H1 (cell line): ENCODE measurements at regions not wholly inside any gene's neighbourhood (a gene's known extent, or its start where the extent isn't known, plus 50 kb on each side); places are given as distances from the start of the nearest gene placed in this dataset.

ENCODE experiments used
- CTCF ChIA-PET: fragments of 300-600 bp; sonication (Branson Sonifier 250); formaldehyde crosslinking; loops from one replicate; lab custom pipeline; 2021; ENCODE audit not compliant: partially characterized antibody; lab: Charles Lee
- POLR2A ChIA-PET: fragments of 300-600 bp; sonication (Branson Sonifier 250); formaldehyde crosslinking; loops from one replicate; lab custom pipeline; 2021; ENCODE audit warnings: inconsistent platforms; ENCODE audit not compliant: partially characterized antibody; lab: Charles Lee
- DNase-seq, 2 experiments: peaks; one replicate each; pipeline versions ENCODE4 v3.0.0 to v3.0.0-alpha.2; 2010 to 2022; ENCODE audit warnings: low spot score in 2 of 2, low read depth in 1 of 2, mixed read lengths in 1 of 2
- FAIRE-seq: peaks from 2 replicates; lab custom pipeline; 2011; peaks lifted over from hg19 to GRCh38; lab: Jason Lieb, UNC
- H2AFZ ChIP-seq: 2 replicates; pipeline ENCODE4 v1.8.1; 2012; ENCODE audit warnings: low read length, inconsistent platforms
- H2AK5ac ChIP-seq: 2 replicates; pipeline ENCODE4 v1.6.1; 2013; ENCODE audit warnings: low read depth, low read length
- H2BK120ac ChIP-seq: replicated peaks from 2 replicates; pipeline ENCODE3; 2013; ENCODE audit warnings: low read depth, low read length, inconsistent platforms
- H2BK12ac ChIP-seq: 2 replicates; pipeline ENCODE4 v1.6.1; 2013; ENCODE audit warnings: low read depth, low read length
- H2BK15ac ChIP-seq: 2 replicates; pipeline ENCODE4 v1.6.1; 2013; ENCODE audit warnings: low read length
- H2BK20ac ChIP-seq: 2 replicates; pipeline ENCODE4 v1.6.1; 2013; ENCODE audit warnings: low read length
- H2BK5ac ChIP-seq: 2 replicates; pipeline ENCODE4 v1.6.1; 2013; ENCODE audit warnings: low read depth, low read length
- H3K14ac ChIP-seq: 2 replicates; pipeline ENCODE4 v1.6.1; 2013; ENCODE audit warnings: inconsistent platforms; ENCODE audit not compliant: insufficient read length
- H3K18ac ChIP-seq: 2 replicates; pipeline ENCODE4 v1.6.1; 2013; ENCODE audit warnings: low read length; ENCODE audit errors: extremely low read depth
- H3K23ac ChIP-seq: 2 replicates; pipeline ENCODE4 v1.6.1; 2013; ENCODE audit warnings: inconsistent platforms; ENCODE audit not compliant: insufficient read length
- H3K23me2 ChIP-seq: 2 replicates; pipeline ENCODE4 v1.6.1; 2013; ENCODE audit warnings: low read depth, low read length
- H3K27ac ChIP-seq: 2 replicates; pipeline ENCODE4 v1.6.1; 2011; ENCODE audit warnings: low read depth, low read length, inconsistent platforms
- H3K27me3 ChIP-seq, 4 experiments: replicated peaks in 1 of 4; 1 replicate in 1 of 4; 2 replicates in 3 of 4; pipeline versions ENCODE4 v1.6.1 to v1.8.1; 2011 to 2013; ENCODE audit warnings: low read length in 3 of 4, mild to moderate bottlenecking in 3 of 4, inconsistent platforms in 2 of 4, mixed read lengths in 2 of 4, moderate library complexity in 1 of 4; ENCODE audit not compliant: control insufficient read depth in 3 of 4, insufficient read depth in 3 of 4; ENCODE audit errors: extremely low read depth in 1 of 4
- H3K36me3 ChIP-seq, 4 experiments: 2 replicates each; pipeline versions ENCODE4 v1.6.1 to v1.8.1; 2011 to 2013; ENCODE audit warnings: mild to moderate bottlenecking in 4 of 4, low read length in 3 of 4, moderate library complexity in 2 of 4, control low read depth in 1 of 4, inconsistent platforms in 1 of 4; ENCODE audit not compliant: insufficient read depth in 4 of 4, control insufficient read depth in 2 of 4
- H3K4ac ChIP-seq: replicated peaks from 2 replicates; pipeline ENCODE3; 2013; ENCODE audit warnings: low read length, low read depth, mixed read lengths, inconsistent platforms; ENCODE audit not compliant: insufficient read length
- H3K4me1 ChIP-seq, 4 experiments: replicated peaks in 1 of 4; 1 replicate in 1 of 4; 2 replicates in 3 of 4; pipeline versions ENCODE4 v1.6.1 to v1.8.1; 2011 to 2013; ENCODE audit warnings: low read length in 3 of 4, inconsistent platforms in 2 of 4, mixed read lengths in 1 of 4; ENCODE audit not compliant: insufficient read depth in 4 of 4, control insufficient read depth in 3 of 4
- H3K4me2 ChIP-seq, 2 experiments: 2 replicates each; pipeline versions ENCODE4 v1.6.1 to v1.8.1; 2011 to 2013; ENCODE audit warnings: low read depth in 2 of 2, low read length in 2 of 2, control low read depth in 1 of 2, inconsistent platforms in 1 of 2, mild to moderate bottlenecking in 1 of 2; ENCODE audit not compliant: insufficient read depth in 1 of 2
- H3K4me3 ChIP-seq, 4 experiments: fragments of 200-600, 300-600 bp in 1 of 4; sonication (generic), shearing (Covaris generic), sonication (Bioruptor Twin) in 1 of 4; 2 replicates each; pipeline versions ENCODE4 v1.5.1 to v1.8.1; 2011 to 2016; ENCODE audit warnings: low read length in 4 of 4, low read depth in 3 of 4, control low read depth in 2 of 4, inconsistent platforms in 2 of 4, mild to moderate bottlenecking in 2 of 4, mixed read lengths in 1 of 4, moderate library complexity in 1 of 4; ENCODE audit not compliant: insufficient read depth in 2 of 4; ENCODE audit errors: extremely low read depth in 1 of 4
- H3K56ac ChIP-seq: replicated peaks from 2 replicates; pipeline ENCODE3; 2013; ENCODE audit warnings: low read depth, mild to moderate bottlenecking, mixed read lengths, low read length, inconsistent platforms; ENCODE audit not compliant: insufficient read length
- H3K79me1 ChIP-seq: 2 replicates; pipeline ENCODE4 v1.6.1; 2013; ENCODE audit warnings: low read depth, low read length, control low read depth
- H3K79me2 ChIP-seq, 2 experiments: 2 replicates each; pipeline versions ENCODE4 v1.6.1 to v1.8.1; 2012 to 2013; ENCODE audit warnings: low read length in 2 of 2, mild to moderate bottlenecking in 2 of 2, inconsistent platforms in 1 of 2; ENCODE audit not compliant: insufficient read depth in 2 of 2, control insufficient read depth in 1 of 2
- H3K9ac ChIP-seq, 4 experiments: replicated peaks in 1 of 4; 1 replicate in 1 of 4; 2 replicates in 3 of 4; pipeline versions ENCODE4 v1.6.1 to v1.8.1; 2011 to 2013; ENCODE audit warnings: low read depth in 3 of 4, low read length in 3 of 4, control low read depth in 2 of 4, mild to moderate bottlenecking in 2 of 4, moderate library complexity in 2 of 4, inconsistent platforms in 1 of 4; ENCODE audit errors: extremely low read depth in 1 of 4
- H3K9me3 ChIP-seq, 2 experiments: 2 replicates each; pipeline versions ENCODE4 v1.6.1 to v1.8.1; 2012 to 2013; ENCODE audit warnings: mild to moderate bottlenecking in 2 of 2, moderate library complexity in 2 of 2, control low read depth in 1 of 2, inconsistent platforms in 1 of 2, low read depth in 1 of 2, low read length in 1 of 2, mixed read lengths in 1 of 2; ENCODE audit not compliant: insufficient read depth in 2 of 2
- H4K20me1 ChIP-seq, 2 experiments: replicated peaks in 1 of 2; 2 replicates each; pipeline versions ENCODE3 to v1.8.1; 2011 to 2013; ENCODE audit warnings: inconsistent platforms in 2 of 2, low read length in 2 of 2, mild to moderate bottlenecking in 1 of 2; ENCODE audit not compliant: insufficient read depth in 2 of 2, control insufficient read depth in 1 of 2
- H4K5ac ChIP-seq: 2 replicates; pipeline ENCODE4 v1.6.1; 2013; ENCODE audit warnings: low read length, low read depth, mixed read lengths, inconsistent platforms; ENCODE audit not compliant: insufficient read length
- H4K8ac ChIP-seq: 2 replicates; pipeline ENCODE4 v1.8.0; 2013; ENCODE audit warnings: mild to moderate bottlenecking, moderate library complexity, low read length, inconsistent platforms; ENCODE audit not compliant: insufficient read depth; ENCODE audit errors: extremely low read depth
- H4K91ac ChIP-seq: replicated peaks from 2 replicates; pipeline ENCODE3; 2013; ENCODE audit warnings: low read length, mixed read lengths, inconsistent platforms; ENCODE audit not compliant: insufficient read length
- CHD2 ChIP-seq: IDR thresholded peaks from 2 replicates; pipeline ENCODE4 v1.6.1; 2012; ENCODE audit warnings: low read length, improper control_type of control experiment
- KDM1A ChIP-seq: fragments of 200-600, 300-600 bp; sonication (generic); IDR thresholded peaks from 2 replicates; pipeline ENCODE4 v1.7.1; 2016; ENCODE audit warnings: mild to moderate bottlenecking, low read length, borderline replicate concordance
- POU5F1 ChIP-seq: IDR thresholded peaks from 2 replicates; pipeline ENCODE4 v1.6.1; 2011; ENCODE audit warnings: low read depth, mild to moderate bottlenecking, low read length, moderate library complexity
- SAP30 ChIP-seq: fragments of 300-600 bp; sonication (generic); IDR thresholded peaks from 2 replicates; pipeline ENCODE4 v1.7.1; 2012; ENCODE audit warnings: low read length, moderate library complexity, mild to moderate bottlenecking, inconsistent platforms; ENCODE audit not compliant: insufficient read depth, insufficient replicate concordance
- TCF12 ChIP-seq: IDR thresholded peaks from 2 replicates; pipeline ENCODE4 v1.6.1; 2011; ENCODE audit warnings: low read depth, mild to moderate bottlenecking, low read length
- WGBS, 2 experiments: shearing (Covaris generic) in 1 of 2; methylation state at CpG; one replicate each; pipeline versions ENCODE4 v1.1.6 to v1.1.7; 2013 to 2015; ENCODE audit warnings: low lambda C conversion rate in 2 of 2, mixed read lengths in 2 of 2, inconsistent platforms in 1 of 2, low coverage in 1 of 2, missing lambda C conversion rate in 1 of 2; ENCODE audit not compliant: insufficient replicate concordance in 2 of 2, insufficient coverage in 1 of 2, insufficient read length in 1 of 2; ENCODE audit errors: extremely low coverage in 1 of 2, missing lambda C conversion rate in 1 of 2; 5-methylcytosine and 5-hydroxymethylcytosine counted together

DNA sequence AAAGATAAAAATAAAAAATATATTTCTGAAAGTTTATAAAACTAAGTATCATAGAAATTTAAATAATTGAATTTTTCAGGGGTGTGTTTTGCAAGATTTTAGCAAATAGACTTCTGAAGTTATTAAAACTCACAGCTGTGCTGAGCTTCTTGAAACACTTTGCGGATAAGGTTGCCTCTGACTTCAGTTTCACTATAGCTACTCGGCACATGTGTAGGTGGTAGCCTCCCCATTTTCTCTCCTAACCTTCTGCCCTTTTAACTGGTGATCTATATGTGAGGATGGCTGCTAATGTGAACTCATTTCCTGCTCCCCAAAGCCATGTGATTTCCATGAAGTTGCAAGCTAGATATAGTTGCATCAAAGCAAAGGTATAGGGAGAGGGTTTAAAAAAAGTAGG lies 129.3 kb upstream of the STMND1 start:
- no peak overlapping the region for H2BK15ac ChIP-seq
- H2AK5ac ChIP-seq: no peak overlapping the region
- no peak overlapping the region for H3K4me3 ChIP-seq
- no peak overlapping the region for H3K23ac ChIP-seq
- no peak overlapping the region for H2BK5ac ChIP-seq
- 93% methylated on average over 2 of the region's 2 CpGs; no CpG with 5 or more reads in 1 of the 2 experiments for WGBS, 2 experiments
- no peak overlapping the region for H3K27ac ChIP-seq
- no peak overlapping the region for H2BK20ac ChIP-seq
- no peaks in the 10 kb centered on the region for H3K79me1 ChIP-seq
- H3K18ac ChIP-seq: no peak overlapping the region
- no peak overlapping the region for H3K14ac ChIP-seq
- no peak overlapping the region for H2AFZ ChIP-seq
- no peak overlapping the region for H3K4ac ChIP-seq
- H4K20me1 ChIP-seq: no peaks in the 10 kb centered on the region
- no peaks in the 10 kb centered on the region; the same call in 1 of the 2 replicates for H3K23me2 ChIP-seq
- H3K4me1 ChIP-seq: no peaks in the 10 kb centered on the region
- no peaks in the 10 kb centered on the region for H3K79me2 ChIP-seq
- no peaks in the 10 kb centered on the region for H3K36me3 ChIP-seq
- H3K9ac ChIP-seq: no peak overlapping the region
- no peaks in the 10 kb centered on the region for H3K9me3 ChIP-seq
- ChIA-PET POLR2A (no interaction called here), CTCF (interaction anchor here (1.2 to 1.5 kb wide), 2 partner anchors 17 to 211 kb away, joined by 3 to 4 read pairs; partner anchors contain the start of gene ATXN1)
- no peak overlapping the region for H4K91ac ChIP-seq
- DNase-seq: no peak
- no peak overlapping the region for H4K5ac ChIP-seq
- H4K8ac ChIP-seq: no peak overlapping the region
- no peak overlapping the region for H3K56ac ChIP-seq
- no peak for TF ChIP-seq KDM1A
- no peak for TF ChIP-seq TCF12
- TF ChIP-seq SAP30: no peak
- TF ChIP-seq CHD2: no peak
- no peak for TF ChIP-seq POU5F1
- no peaks in the 10 kb centered on the region for H3K27me3 ChIP-seq
- no peak for FAIRE-seq
- H2BK12ac ChIP-seq: no peak overlapping the region
- no peak overlapping the region for H3K4me2 ChIP-seq
- H2BK120ac ChIP-seq: no peak overlapping the region
